ENCODE measurements at regions not wholly inside any gene's neighbourhood (a gene's known extent, or its start where the extent isn't known, plus 50 kb on each side); places are given as distances from the start of the nearest gene placed in this dataset.

DNA sequence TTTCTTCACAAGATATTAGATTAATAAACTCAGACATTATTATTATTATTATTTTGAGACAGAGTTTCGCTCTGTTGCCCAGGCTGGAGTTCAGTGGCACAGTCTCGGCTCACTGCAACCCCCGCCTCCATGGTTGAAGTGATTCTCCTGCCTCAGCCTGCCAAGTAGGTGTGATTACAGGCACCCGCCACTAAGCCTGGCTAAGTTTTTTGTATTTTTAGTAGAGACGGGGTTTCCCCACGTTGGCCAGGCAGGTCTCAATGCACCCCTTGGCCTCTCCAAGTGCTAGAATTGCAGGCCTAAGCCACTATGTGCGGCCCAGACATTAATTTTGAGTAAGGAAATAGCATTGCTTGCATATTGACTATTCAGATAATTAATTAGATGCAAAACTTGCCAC, 554.9 kb upstream of the LRFN5 start:
- ChIA-PET POLR2A (no interaction called here), CTCF (no interaction called here)
- Mint-ChIP-seq H3K27me3 (no peaks in the 10 kb centered on the region), H3K4me1 (no peaks in the 10 kb centered on the region), H3K4me3 (no peak overlapping the region), H3K36me3 (ENCODE audit: low read depth) (no peaks in the 10 kb centered on the region), H3K27ac (no peak overlapping the region), H3K9me3 (ENCODE audit: low read depth) (no peaks in the 10 kb centered on the region)
- DNase-seq (no peak), ATAC-seq (no peak)
- intact Hi-C loops (cut with DNase I, micrococcal nuclease): no loop called here

DNA sequence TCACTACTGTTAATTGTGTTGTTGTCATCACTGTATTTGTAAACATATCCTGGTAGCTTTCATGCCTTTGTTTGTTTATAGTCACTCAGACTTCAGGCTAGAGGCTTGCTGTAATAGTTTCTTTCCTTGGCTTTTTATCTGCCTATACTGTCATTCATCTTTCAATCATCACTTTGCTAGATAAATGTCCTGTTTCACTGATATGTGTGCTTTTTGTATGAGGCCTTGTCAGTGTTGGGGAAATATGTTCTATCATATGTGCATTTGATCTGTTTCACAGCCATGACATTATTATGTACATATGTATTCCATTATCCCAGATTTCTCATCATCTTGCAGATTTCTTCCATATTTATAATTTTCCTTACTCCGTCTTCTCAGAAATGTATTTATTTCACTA, 558.9 kb upstream of the LRFN5 start:
- no peaks in the 10 kb centered on the region for H3K36me3 Mint-ChIP-seq (ENCODE audit: low read depth)
- H3K27ac Mint-ChIP-seq: no peak overlapping the region
- no peaks in the 10 kb centered on the region for H3K9me3 Mint-ChIP-seq (ENCODE audit: low read depth)

DNA sequence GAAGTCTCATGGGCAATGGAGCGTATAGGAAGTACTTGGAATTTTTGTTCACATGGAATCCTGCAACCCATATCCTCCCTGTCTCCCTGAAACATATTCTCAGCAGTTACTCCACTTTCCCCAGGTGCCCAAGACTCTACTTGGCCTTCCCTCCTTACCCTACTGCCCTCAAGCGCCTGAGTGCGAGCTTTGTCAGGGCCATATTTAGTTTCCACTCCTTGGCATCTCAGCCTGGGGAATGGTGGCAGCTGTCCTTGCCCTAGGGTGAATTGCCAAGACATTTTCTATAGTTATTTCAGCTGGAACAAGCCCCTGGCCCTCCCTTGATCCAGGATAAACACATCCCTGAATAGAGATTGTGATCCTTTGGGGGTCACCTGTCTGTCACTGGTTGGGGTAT, 569.3 kb upstream of the LRFN5 start:
- ChIA-PET POLR2A (no interaction called here), CTCF (no interaction called here)
- Mint-ChIP-seq H3K36me3 (ENCODE audit: low read depth) (no peaks in the 10 kb centered on the region), H3K27ac (no peak overlapping the region), H3K27me3 (no peaks in the 10 kb centered on the region), H3K9me3 (ENCODE audit: low read depth) (peaks cover 2% of the 10 kb centered on the region), H3K4me1 (no peaks in the 10 kb centered on the region), H3K4me3 (no peak overlapping the region)
- DNase-seq (no peak), ATAC-seq (no peak)
- intact Hi-C loops (cut with DNase I, micrococcal nuclease): no loop called here

More for the DNA sequence above, 558.9 kb upstream of the LRFN5 start:
- Mint-ChIP-seq H3K4me3 (no peak overlapping the region), H3K27me3 (no peaks in the 10 kb centered on the region), H3K4me1 (no peaks in the 10 kb centered on the region)
- DNase-seq: no peak
- intact Hi-C loops (cut with DNase I, micrococcal nuclease): no loop called here
- CTCF ChIA-PET: no interaction called here
- POLR2A ChIA-PET: no interaction called here
- ATAC-seq: no peak

DNA sequence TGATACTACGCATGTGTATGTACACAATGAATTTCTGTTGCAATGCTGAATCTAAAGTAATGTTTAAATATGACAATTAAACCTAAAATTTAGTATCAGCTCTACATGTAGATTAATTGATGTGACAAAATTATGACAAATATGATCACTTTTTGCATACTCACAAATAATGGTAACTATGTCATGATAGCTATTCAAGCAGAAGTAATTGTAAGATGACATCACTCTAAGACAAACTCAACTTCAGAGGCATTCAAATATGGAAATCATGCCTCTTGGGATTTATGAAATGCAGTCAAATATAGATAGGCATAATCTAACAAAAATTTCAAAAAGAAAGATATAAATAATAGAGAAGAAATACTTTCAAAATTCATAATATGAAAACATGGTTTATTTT, 571.7 kb upstream of the LRFN5 start:
- Mint-ChIP-seq H3K27ac (no peak overlapping the region), H3K4me1 (no peaks in the 10 kb centered on the region), H3K4me3 (no peak overlapping the region), H3K36me3 (ENCODE audit: low read depth) (no peaks in the 10 kb centered on the region), H3K27me3 (no peaks in the 10 kb centered on the region), H3K9me3 (ENCODE audit: low read depth) (peaks cover 2% of the 10 kb centered on the region)
- DNase-seq (no peak), ATAC-seq (no peak)
- ChIA-PET POLR2A (no interaction called here), CTCF (no interaction called here)
- intact Hi-C loops (cut with DNase I, micrococcal nuclease): no loop called here

DNA sequence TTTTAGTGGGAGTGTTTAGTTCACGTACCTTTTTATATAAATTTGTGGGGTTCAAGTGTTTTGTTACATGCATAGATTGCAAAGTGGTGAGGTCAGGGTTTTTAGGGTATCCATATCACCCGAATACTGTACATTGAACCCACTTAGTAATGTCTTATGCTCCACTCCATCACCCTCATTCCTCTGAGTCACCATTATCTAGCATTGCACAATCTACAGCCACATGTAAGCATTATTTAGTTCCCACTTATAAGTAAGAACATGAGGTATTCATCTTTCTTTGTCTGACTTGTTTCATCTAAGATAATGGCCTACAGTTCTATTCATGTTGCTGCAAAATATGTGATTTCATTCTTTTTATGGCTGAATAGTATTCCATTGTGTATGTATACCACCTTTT, 583.7 kb upstream of the LRFN5 start:
- peaks cover 5% of the 10 kb centered on the region for H3K9me3 Mint-ChIP-seq (ENCODE audit: low read depth)
- no peak overlapping the region for H3K4me3 Mint-ChIP-seq
- DNase-seq (no peak), ATAC-seq (no peak)
- no peaks in the 10 kb centered on the region for H3K27me3 Mint-ChIP-seq
- POLR2A ChIA-PET: no interaction called here
- intact Hi-C loops (cut with DNase I, micrococcal nuclease): loop anchor here in 1 of 2 experiments (2.0 kb wide), 1 partner anchor 26 kb away; no protein-coding TSS in a partner anchor
- H3K27ac Mint-ChIP-seq: no peak overlapping the region
- H3K36me3 Mint-ChIP-seq (ENCODE audit: low read depth): no peaks in the 10 kb centered on the region
- no peaks in the 10 kb centered on the region for H3K4me1 Mint-ChIP-seq
- CTCF ChIA-PET: no interaction called here

DNA sequence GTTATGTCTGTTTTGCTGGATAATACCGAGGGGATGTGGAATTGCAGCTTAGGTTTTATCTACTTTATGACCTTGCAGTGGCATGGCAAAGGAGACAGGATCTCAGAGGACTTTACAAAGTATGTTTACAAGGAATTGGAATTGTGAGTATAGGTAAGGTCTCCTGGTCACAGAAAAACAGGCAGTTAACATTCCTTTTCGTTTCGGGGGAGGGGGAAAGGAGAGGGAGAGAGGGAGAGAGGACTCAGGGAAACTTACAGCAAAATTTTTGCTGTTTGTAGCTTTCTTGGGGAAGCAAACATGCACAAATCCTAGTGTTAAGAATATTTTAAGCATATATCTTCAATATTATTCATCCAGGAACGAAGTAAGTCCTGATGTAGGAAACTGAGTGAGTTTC, 590.5 kb upstream of the LRFN5 start:
- CTCF ChIA-PET: no interaction called here
- intact Hi-C loops (cut with DNase I, micrococcal nuclease): no loop called here
- DNase-seq: no peak
- no peak for ATAC-seq
- POLR2A ChIA-PET: no interaction called here
- peaks cover under 1% of the 10 kb centered on the region for H3K9me3 Mint-ChIP-seq (ENCODE audit: low read depth)
- no peaks in the 10 kb centered on the region for H3K4me1 Mint-ChIP-seq
- no peaks in the 10 kb centered on the region for H3K36me3 Mint-ChIP-seq (ENCODE audit: low read depth)
- no peak overlapping the region for H3K27ac Mint-ChIP-seq
- H3K4me3 Mint-ChIP-seq: no peak overlapping the region
- no peaks in the 10 kb centered on the region for H3K27me3 Mint-ChIP-seq

DNA sequence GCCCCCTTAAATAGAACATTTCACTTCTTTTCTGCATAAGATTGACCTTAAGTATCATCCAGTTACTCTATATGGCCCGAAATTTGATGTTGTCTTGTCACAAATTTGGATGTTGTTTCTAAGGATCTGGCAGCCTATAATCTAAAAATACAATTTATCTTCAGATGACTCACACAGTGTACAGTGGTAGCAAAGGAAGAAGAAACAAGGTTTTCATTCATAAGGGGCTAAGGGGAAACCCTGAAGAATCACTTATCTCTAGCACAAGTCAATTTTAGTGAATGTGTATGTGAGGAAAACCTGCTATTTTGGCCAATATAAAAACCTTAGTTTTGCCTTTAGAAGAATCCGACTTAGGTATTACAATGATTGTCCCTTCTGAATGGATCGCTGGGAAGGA, 606.3 kb upstream of the LRFN5 start:
- intact Hi-C loops (cut with DNase I, micrococcal nuclease): no loop called here
- Mint-ChIP-seq H3K27ac (no peak overlapping the region), H3K9me3 (ENCODE audit: low read depth) (peaks cover 4% of the 10 kb centered on the region), H3K4me3 (no peak overlapping the region), H3K36me3 (ENCODE audit: low read depth) (no peaks in the 10 kb centered on the region), H3K4me1 (no peaks in the 10 kb centered on the region), H3K27me3 (no peaks in the 10 kb centered on the region)
- ChIA-PET CTCF (no interaction called here), POLR2A (no interaction called here)
- ATAC-seq (no peak), DNase-seq (no peak)

DNA sequence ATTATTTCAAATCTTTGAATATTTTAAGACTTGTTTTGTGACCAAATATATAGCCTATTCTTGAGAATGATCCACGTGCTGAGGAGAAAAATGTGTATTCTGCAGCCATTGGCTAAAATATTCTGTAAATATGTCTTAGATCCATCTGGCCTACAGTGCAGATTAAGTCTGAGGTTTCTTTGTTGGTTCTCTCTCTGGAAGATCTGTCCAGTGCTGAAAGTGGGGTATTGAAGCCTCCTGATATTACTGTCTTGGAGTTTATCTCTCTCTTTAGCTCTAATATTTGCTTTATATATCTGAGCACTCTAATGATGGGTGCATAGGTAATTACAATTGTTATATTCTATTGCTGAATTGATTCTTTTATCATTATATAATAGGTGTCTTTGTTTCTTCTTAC, 617.4 kb upstream of the LRFN5 start:
- H3K4me3 Mint-ChIP-seq: no peak overlapping the region
- ATAC-seq: no peak
- no peaks in the 10 kb centered on the region for H3K27me3 Mint-ChIP-seq
- no peak overlapping the region for H3K27ac Mint-ChIP-seq
- DNase-seq: no peak
- H3K36me3 Mint-ChIP-seq (ENCODE audit: low read depth): no peaks in the 10 kb centered on the region
- ChIA-PET CTCF (interaction anchor here (0.6 kb wide), 1 partner anchor 974 kb away, joined by 3 read pairs; no protein-coding TSS in a partner anchor), POLR2A (no interaction called here)
- peaks cover 20% of the 10 kb centered on the region for H3K9me3 Mint-ChIP-seq (ENCODE audit: low read depth)
- intact Hi-C loops (cut with DNase I, micrococcal nuclease): no loop called here
- H3K4me1 Mint-ChIP-seq: no peaks in the 10 kb centered on the region

DNA sequence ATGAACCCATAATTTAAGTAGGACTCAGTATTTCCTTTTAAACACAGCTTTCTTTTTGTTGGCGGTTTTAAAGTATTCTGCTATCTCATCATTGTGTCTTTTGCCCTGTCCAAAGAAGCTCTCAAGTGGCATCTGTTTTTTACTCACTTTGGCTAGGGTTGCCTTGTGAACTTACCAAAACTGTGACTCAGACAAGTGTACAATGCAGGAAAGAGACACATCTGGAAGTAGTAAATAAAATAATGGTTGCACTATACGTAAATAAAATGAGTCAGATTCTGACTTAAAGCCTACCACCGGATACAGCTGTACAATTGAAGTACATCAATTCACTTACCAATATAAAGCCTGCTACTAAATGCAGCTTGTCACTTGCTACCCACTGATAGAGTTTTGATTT, 619.2 kb upstream of the LRFN5 start:
- Mint-ChIP-seq H3K27ac (no peak overlapping the region), H3K36me3 (ENCODE audit: low read depth) (no peaks in the 10 kb centered on the region), H3K4me3 (no peak overlapping the region), H3K4me1 (no peaks in the 10 kb centered on the region), H3K9me3 (ENCODE audit: low read depth) (peaks cover 14% of the 10 kb centered on the region), H3K27me3 (no peaks in the 10 kb centered on the region)
- ATAC-seq: no peak
- DNase-seq: no peak
- ChIA-PET CTCF (interaction anchor here (0.7 kb wide), 1 partner anchor 99 kb away, joined by 3 read pairs; no protein-coding TSS in a partner anchor), POLR2A (no interaction called here)
- intact Hi-C loops (cut with DNase I, micrococcal nuclease): no loop called here

DNA sequence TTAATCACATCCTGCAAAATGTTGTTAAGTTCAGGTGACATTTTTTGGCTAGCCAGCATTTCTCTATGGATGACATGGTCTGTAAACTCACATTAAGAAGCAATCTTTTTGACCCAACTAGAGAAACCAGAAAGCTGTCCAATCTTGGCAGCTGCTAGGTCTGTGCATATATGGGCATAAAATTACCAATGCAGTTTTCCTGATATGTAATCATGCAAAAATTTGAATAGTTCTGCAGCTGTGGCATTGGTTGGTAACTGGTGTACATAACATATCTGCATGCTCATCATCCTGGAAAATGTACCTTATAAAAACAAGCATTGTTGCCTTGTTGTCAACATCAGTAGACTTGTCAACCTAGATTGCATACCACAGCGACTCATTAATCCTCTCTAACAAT, 620.0 kb upstream of the LRFN5 start:
- Mint-ChIP-seq H3K4me1 (no peaks in the 10 kb centered on the region), H3K36me3 (ENCODE audit: low read depth) (no peaks in the 10 kb centered on the region), H3K27me3 (no peaks in the 10 kb centered on the region), H3K9me3 (ENCODE audit: low read depth) (peaks cover 11% of the 10 kb centered on the region), H3K27ac (no peak overlapping the region), H3K4me3 (no peak overlapping the region)
- ChIA-PET POLR2A (no interaction called here), CTCF (interaction anchor here (0.6 to 0.7 kb wide), 2 partner anchors 99 to 1441 kb away, joined by 3 to 6 read pairs; no protein-coding TSS in a partner anchor)
- ATAC-seq (no peak), DNase-seq (no peak)
- intact Hi-C loops (cut with DNase I, micrococcal nuclease): no loop called here

DNA sequence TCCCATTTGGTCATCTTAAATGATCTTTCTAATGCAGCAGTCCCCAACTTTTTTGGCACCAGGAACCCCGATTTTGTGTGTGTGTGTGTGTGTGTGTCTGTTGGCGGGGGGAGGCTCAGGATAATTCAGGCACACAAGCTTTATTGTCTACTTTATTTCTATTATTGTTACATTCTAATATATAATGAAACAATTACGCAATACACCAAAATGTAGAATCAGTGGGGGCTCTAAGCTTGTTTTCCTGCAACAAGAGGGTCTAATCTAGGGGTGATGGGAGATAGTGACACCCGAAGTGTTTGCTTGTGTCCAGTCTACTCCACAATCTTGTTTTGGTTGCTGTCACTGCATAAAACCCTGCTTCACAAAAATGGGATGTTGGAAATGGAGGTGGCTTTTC, 621.1 kb upstream of the LRFN5 start:
- CTCF ChIA-PET: no interaction called here
- Mint-ChIP-seq H3K27me3 (no peaks in the 10 kb centered on the region), H3K36me3 (ENCODE audit: low read depth) (no peaks in the 10 kb centered on the region), H3K9me3 (ENCODE audit: low read depth) (peaks cover 11% of the 10 kb centered on the region), H3K27ac (no peak overlapping the region), H3K4me3 (no peak overlapping the region), H3K4me1 (no peaks in the 10 kb centered on the region)
- ATAC-seq (no peak), DNase-seq (no peak)
- intact Hi-C loops (cut with DNase I, micrococcal nuclease): no loop called here
- POLR2A ChIA-PET: no interaction called here

DNA sequence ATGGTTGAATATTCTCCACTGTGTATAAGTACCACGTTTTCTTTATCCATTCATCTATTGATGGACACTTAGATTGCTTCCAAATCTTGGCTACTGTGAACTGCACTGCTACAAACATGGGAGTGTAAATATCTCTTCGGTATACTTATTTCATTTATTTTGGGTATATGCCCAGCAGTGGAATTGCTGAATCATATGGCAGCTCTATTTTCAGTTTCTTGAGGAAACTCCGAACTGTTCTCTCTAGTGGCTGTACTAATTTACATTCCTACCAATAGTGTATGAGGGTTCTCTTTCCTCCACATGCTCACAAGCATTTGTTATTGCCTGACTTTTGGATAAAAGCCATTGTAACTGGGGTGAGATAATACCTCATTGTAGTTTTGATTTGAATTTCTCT, 623.1 kb upstream of the LRFN5 start:
- no peak overlapping the region for H3K27ac Mint-ChIP-seq
- ATAC-seq (no peak), DNase-seq (no peak)
- no peaks in the 10 kb centered on the region for H3K27me3 Mint-ChIP-seq
- H3K4me3 Mint-ChIP-seq: no peak overlapping the region
- peaks cover 5% of the 10 kb centered on the region for H3K9me3 Mint-ChIP-seq (ENCODE audit: low read depth)
- intact Hi-C loops (cut with DNase I, micrococcal nuclease): no loop called here
- H3K36me3 Mint-ChIP-seq (ENCODE audit: low read depth): no peaks in the 10 kb centered on the region
- no peaks in the 10 kb centered on the region for H3K4me1 Mint-ChIP-seq
- POLR2A ChIA-PET: no interaction called here
- CTCF ChIA-PET: no interaction called here

DNA sequence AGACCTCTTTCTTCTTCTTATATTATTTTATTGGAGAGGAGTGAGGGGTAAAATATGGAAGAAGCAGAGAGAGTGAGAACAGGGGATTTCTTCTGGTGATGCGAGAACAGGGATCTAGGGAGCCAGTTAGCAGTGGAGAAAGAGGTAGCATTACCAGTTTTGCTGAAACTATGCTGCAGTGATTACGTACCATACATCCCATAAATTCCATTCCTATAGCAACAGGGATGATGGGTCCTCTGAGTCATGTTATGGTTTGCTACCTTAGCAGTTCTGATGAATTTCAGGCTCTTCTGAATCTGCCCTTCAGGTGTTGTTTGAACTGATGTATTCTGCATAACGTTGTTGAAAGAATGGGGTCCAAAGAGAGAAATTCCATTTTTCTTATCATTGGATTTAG, 625.4 kb upstream of the LRFN5 start:
- DNase-seq: no peak
- Mint-ChIP-seq H3K27me3 (no peaks in the 10 kb centered on the region), H3K27ac (no peak overlapping the region), H3K4me1 (no peaks in the 10 kb centered on the region), H3K36me3 (ENCODE audit: low read depth) (no peaks in the 10 kb centered on the region), H3K4me3 (no peak overlapping the region), H3K9me3 (ENCODE audit: low read depth) (peaks cover 7% of the 10 kb centered on the region)
- ATAC-seq: no peak
- POLR2A ChIA-PET: no interaction called here
- CTCF ChIA-PET: no interaction called here
- intact Hi-C loops (cut with DNase I, micrococcal nuclease): no loop called here
